ENCODE measurements at regions not wholly inside any gene's neighbourhood (a gene's known extent, or its start where the extent isn't known, plus 50 kb on each side); places are given as distances from the start of the nearest gene placed in this dataset.

DNA sequence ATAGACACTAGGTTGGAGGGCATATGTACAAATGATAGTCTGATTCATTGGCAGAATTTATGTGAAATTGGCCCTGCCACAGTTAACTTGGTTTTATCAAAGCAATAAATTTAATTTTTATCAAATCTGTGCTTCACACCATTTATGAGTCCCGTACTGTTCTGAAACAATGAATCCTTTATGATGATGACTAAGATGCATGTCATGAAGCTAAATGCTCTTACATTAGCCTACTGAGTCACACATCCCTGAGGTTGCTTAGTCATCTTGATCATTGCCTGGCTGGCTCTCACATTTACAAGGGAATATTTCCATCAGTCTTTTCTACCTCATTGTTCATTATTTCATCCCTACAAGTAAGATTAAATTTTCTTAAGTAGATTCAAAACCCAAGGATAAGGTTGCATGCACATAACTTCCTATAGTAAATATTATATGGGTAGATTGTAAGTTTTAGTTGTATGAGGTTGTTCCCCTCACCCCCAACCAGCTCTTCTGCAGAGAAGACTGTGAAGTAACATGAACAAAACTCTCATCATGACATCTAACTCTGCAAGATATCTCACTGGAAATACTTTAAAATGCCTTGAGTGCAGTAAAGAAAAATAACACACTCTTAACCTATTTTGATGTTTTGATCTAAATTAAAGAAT, 170.7 kb downstream of the CYB561 start:
- no peaks in the 10 kb centered on the region for H3K9me3 ChIP-seq (ENCODE audit: low read length)
- no peaks in the 10 kb centered on the region for H3F3A ChIP-seq (ENCODE audit: insufficient read depth, low read length)
- no peak for TF ChIP-seq EZH2 (IDR thresholded peaks at IDR 0.05; ENCODE audit: borderline replicate concordance, low read length)
- TF ChIP-seq, protein P1, sequence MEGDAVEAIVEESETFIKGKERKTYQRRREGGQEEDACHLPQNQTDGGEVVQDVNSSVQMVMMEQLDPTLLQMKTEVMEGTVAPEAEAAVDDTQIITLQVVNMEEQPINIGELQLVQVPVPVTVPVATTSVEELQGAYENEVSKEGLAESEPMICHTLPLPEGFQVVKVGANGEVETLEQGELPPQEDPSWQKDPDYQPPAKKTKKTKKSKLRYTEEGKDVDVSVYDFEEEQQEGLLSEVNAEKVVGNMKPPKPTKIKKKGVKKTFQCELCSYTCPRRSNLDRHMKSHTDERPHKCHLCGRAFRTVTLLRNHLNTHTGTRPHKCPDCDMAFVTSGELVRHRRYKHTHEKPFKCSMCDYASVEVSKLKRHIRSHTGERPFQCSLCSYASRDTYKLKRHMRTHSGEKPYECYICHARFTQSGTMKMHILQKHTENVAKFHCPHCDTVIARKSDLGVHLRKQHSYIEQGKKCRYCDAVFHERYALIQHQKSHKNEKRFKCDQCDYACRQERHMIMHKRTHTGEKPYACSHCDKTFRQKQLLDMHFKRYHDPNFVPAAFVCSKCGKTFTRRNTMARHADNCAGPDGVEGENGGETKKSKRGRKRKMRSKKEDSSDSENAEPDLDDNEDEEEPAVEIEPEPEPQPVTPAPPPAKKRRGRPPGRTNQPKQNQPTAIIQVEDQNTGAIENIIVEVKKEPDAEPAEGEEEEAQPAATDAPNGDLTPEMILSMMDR (IDR thresholded peaks at IDR 0.05; ENCODE audit: low read length) = no peak
- H3K36me3 ChIP-seq (ENCODE audit: insufficient read depth, low read length) = no peaks in the 10 kb centered on the region
- no peaks in the 10 kb centered on the region for H4K20me1 ChIP-seq (ENCODE audit: insufficient read depth, low read length)
- no peaks in the 10 kb centered on the region for H3K9me2 ChIP-seq (ENCODE audit: low read depth, low read length)
- no peak overlapping the region for H2AFZ ChIP-seq (ENCODE audit: low read length)
- H3K4me1 ChIP-seq (ENCODE audit: insufficient read depth, low read length, severe bottlenecking) = no peaks in the 10 kb centered on the region
- H3K9ac ChIP-seq (ENCODE audit: low read length) = no peak overlapping the region
- H3K27me3 ChIP-seq (ENCODE audit: insufficient read depth, low read length) = no peaks in the 10 kb centered on the region
- no peaks in the 10 kb centered on the region for H3K79me2 ChIP-seq (ENCODE audit: insufficient read depth, low read length)
- H3K4me2 ChIP-seq (ENCODE audit: low read length) = no peak overlapping the region
- H3K4me3 ChIP-seq (ENCODE audit: low read depth, low read length, poor library complexity, severe bottlenecking) = no peak overlapping the region
- H3K27ac ChIP-seq (ENCODE audit: low read depth, low read length, poor library complexity, severe bottlenecking) = no peak overlapping the region

DNA sequence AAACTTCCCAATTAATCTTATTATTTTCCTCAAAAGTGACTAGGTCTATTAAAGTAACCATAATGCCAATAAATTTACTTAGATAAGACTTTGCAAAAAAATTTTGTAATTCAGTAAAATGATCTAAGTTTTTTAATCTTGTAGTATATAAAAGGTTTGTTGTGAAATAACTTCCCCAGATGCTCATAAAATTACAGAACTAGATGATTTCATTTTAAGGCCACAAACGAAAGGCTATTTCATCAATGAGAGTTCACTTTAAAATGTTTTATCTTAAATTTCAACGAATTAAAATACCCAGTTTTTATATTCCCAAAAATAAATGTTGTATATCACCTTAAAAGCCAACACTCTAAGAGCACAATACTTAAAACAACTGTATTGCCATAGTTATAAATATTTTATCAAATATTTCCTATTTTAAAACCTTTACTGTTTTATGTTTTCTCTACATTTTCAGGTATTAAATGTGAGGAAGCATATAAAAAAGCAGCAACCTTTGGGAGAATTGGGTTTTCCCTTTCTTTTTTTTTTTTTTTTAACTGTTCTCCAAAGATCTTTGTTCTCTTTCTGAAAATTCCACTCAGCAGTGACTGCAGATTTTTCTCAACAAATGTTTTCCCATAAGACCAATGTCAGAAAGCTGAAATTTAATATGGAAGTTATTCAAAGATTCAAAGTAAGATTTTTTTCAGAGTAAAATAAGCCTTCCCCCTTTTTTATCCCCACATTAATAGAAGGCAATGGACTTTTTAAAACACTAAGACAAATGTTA, 169.9 kb downstream of the CYB561 start:
- H3K4me1 ChIP-seq (ENCODE audit: insufficient read depth, low read length, severe bottlenecking) = no peaks in the 10 kb centered on the region
- TF ChIP-seq, protein P1 (IDR thresholded peaks at IDR 0.05; ENCODE audit: low read length) = no peak
- TF ChIP-seq EZH2 (IDR thresholded peaks at IDR 0.05; ENCODE audit: borderline replicate concordance, low read length) = no peak
- H3K4me2 ChIP-seq (ENCODE audit: low read length) = no peak overlapping the region

DNA sequence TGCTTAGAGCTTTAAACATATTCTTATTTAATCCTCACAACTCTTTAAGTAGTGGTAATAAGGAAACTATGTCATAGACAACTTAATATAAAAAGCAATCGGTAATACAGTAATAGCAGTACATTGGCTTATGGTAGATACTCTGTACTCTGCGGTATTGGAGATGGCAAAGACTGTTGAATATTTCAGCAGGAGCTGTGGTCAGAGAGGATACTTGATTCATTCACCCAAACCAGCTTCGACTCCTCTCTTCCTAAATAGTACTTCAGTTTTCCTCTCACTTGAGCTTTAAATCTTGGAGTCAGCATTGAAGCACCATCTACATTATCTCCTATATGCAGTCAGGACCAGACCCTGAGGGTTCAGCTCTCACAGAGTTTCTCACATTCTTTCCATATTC, 169.3 kb downstream of the CYB561 start:
- Histone ChIP-seq H3K4me2 (ENCODE audit: low read length) (no peak overlapping the region), H3K36me3 (ENCODE audit: insufficient read depth, low read length) (no peaks in the 10 kb centered on the region), H3K9me3 (ENCODE audit: low read length) (no peaks in the 10 kb centered on the region), H3K27me3 (ENCODE audit: insufficient read depth, low read length) (no peaks in the 10 kb centered on the region), H3K4me1 (ENCODE audit: insufficient read depth, low read length, severe bottlenecking) (no peaks in the 10 kb centered on the region), H3F3A (ENCODE audit: insufficient read depth, low read length) (no peaks in the 10 kb centered on the region), H3K9me2 (ENCODE audit: low read depth, low read length) (no peaks in the 10 kb centered on the region), H4K20me1 (ENCODE audit: insufficient read depth, low read length) (no peaks in the 10 kb centered on the region), H3K4me3 (ENCODE audit: low read depth, low read length, poor library complexity, severe bottlenecking) (no peak overlapping the region), H3K27ac (ENCODE audit: low read depth, low read length, poor library complexity, severe bottlenecking) (no peak overlapping the region), H3K79me2 (ENCODE audit: insufficient read depth, low read length) (no peaks in the 10 kb centered on the region), H3K9ac (ENCODE audit: low read length) (no peak overlapping the region), H2AFZ (ENCODE audit: low read length) (no peak overlapping the region)
- TF ChIP-seq, protein P1 (IDR thresholded peaks at IDR 0.05; ENCODE audit: low read length) = no peak
- TF ChIP-seq EZH2 (IDR thresholded peaks at IDR 0.05; ENCODE audit: borderline replicate concordance, low read length) = no peak

More for the DNA sequence above, 169.9 kb downstream of the CYB561 start:
- H3K79me2 ChIP-seq (ENCODE audit: insufficient read depth, low read length) = no peaks in the 10 kb centered on the region
- no peaks in the 10 kb centered on the region for H3K9me3 ChIP-seq (ENCODE audit: low read length)
- H3K27me3 ChIP-seq (ENCODE audit: insufficient read depth, low read length) = no peaks in the 10 kb centered on the region
- H3F3A ChIP-seq (ENCODE audit: insufficient read depth, low read length) = no peaks in the 10 kb centered on the region
- no peak overlapping the region for H3K9ac ChIP-seq (ENCODE audit: low read length)
- H3K9me2 ChIP-seq (ENCODE audit: low read depth, low read length) = no peaks in the 10 kb centered on the region
- no peak overlapping the region for H3K27ac ChIP-seq (ENCODE audit: low read depth, low read length, poor library complexity, severe bottlenecking)
- no peaks in the 10 kb centered on the region for H3K36me3 ChIP-seq (ENCODE audit: insufficient read depth, low read length)
- no peaks in the 10 kb centered on the region for H4K20me1 ChIP-seq (ENCODE audit: insufficient read depth, low read length)
- no peak overlapping the region for H2AFZ ChIP-seq (ENCODE audit: low read length)
- H3K4me3 ChIP-seq (ENCODE audit: low read depth, low read length, poor library complexity, severe bottlenecking) = no peak overlapping the region
